MG63 (cell line): ENCODE measurements at regions not wholly inside any gene's neighbourhood (a gene's known extent, or its start where the extent isn't known, plus 50 kb on each side); places are given as distances from the start of the nearest gene placed in this dataset.

Experiments used
- DNase-seq: peaks from one replicate; pipeline ENCODE4 v3.0.0-alpha.2; 2020
- H3K27me3 ChIP-seq: fragments of 250-450 bp; sonication (Bioruptor Pico); 2 replicates; pipeline ENCODE4 v1.5.1; 2020; ENCODE audit warnings: mild to moderate bottlenecking, moderate library complexity
- H3K36me3 ChIP-seq: fragments of 250-450 bp; sonication (Bioruptor Pico); 2 replicates; pipeline ENCODE4 v1.5.1; 2020; ENCODE audit warnings: mild to moderate bottlenecking, moderate library complexity
- H3K4me3 ChIP-seq: fragments of 250-450 bp; sonication (Bioruptor Pico); 2 replicates; pipeline ENCODE4 v1.5.1; 2020; ENCODE audit warnings: mild to moderate bottlenecking, moderate library complexity
- H3K9me3 ChIP-seq: fragments of 250-450 bp; sonication (Bioruptor Pico); 2 replicates; pipeline ENCODE4 v1.5.1; 2020; ENCODE audit warnings: mild to moderate bottlenecking, moderate library complexity

DNA sequence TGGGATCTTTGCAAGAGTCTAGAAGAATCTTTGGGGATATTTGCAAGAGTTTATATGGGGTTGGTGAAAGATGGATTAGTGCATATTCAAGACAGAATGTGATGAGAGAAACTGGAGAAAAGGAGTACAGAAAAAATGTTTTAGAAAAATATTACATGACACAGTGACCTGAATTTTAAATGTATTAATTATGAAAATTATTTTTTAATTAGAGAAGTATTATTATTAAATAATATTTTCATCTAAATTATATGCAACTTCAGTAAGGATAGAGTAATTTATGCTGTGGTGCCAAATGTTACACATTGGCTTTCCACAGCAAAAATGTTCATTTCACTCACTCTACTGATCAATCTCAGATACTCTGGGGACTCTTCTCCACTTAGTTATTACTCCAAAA is 1442.8 kb upstream of the SLC39A10 start:
- no peak for DNase-seq
- H3K27me3 ChIP-seq, result no peaks in the 10 kb centered on the region
- no peak overlapping the region for H3K4me3 ChIP-seq
- no peaks in the 10 kb centered on the region for H3K36me3 ChIP-seq
- no peaks in the 10 kb centered on the region for H3K9me3 ChIP-seq

DNA sequence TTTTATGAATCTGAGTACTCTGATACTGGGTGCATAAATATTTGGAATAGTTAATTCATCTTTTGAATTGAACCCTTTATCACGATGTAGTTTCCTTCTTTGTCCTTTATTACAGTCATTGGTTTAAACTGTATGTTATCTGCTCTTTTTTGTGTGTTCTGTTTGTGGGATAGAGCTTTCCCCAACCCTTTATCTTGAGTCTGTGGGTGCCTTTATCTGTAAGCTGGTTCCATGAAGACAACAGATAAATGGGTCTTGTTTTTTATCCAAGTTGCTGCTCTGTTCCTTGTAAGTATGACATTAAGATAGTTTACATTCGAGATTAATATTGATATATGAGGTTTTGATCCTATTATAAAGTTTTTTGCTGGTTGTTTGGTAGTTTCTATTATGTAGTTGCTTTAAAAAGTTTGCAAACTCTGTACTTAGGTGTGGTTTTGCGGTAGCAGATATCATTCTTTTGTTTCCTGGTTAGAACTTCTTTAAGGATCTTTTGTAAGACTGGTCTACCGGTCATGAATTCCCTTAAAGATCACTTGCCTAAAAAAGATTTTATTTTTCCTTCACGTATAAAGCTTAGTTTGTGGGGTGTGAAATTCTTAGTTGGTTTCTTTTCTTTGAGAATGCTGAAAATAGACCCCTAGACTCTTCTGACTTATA is 1451.3 kb upstream of the SLC39A10 start:
- no peaks in the 10 kb centered on the region for H3K36me3 ChIP-seq
- no peak for DNase-seq
- H3K9me3 ChIP-seq, result no peaks in the 10 kb centered on the region
- H3K4me3 ChIP-seq, result no peak overlapping the region
- H3K27me3 ChIP-seq, result no peaks in the 10 kb centered on the region

DNA sequence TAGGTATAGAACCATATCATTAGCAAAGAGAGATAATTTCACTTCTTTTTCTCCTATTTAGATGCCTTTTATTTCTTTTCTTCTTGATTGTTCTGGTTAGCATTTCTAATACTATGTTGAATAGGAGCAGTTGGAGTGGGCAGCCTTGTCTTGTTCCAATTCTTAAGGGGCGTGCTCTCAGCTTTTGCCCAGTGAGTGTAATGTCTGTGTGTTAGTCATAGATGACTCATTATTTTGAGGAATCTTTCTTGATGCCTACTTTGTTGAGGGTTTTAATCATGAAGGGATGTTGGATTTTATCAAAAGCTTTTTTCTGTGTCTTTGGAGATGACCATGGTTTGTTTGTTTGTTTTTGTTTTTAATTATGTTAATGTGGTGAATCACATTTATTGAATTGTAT is 1453.1 kb upstream of the SLC39A10 start:
- no peaks in the 10 kb centered on the region for H3K36me3 ChIP-seq
- H3K4me3 ChIP-seq, result no peak overlapping the region
- H3K9me3 ChIP-seq, result no peaks in the 10 kb centered on the region
- H3K27me3 ChIP-seq, result no peaks in the 10 kb centered on the region
- DNase-seq, result peak; percentile 48

DNA sequence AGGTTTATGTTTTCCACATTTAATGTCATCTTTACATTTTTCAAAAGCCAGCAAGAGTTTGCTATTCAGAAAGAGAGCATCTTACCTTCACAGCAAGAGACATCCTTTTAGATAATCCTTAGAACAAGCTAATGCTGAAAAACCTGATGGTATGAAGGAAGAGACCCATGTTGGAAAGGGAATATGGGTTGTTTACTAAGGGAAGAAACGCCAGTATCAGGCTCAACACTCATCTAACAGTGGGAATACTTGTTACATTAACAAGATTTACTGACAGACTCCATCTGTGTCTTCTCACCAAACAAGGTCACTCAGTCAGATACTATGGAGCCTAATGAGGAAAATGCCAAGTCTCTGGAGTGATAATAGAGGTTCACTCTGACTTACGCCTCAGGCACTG is 1474.1 kb upstream of the SLC39A10 start:
- H3K27me3 ChIP-seq, result no peaks in the 10 kb centered on the region
- no peaks in the 10 kb centered on the region for H3K36me3 ChIP-seq
- peaks cover 3% of the 10 kb centered on the region for H3K9me3 ChIP-seq
- no peak for DNase-seq
- H3K4me3 ChIP-seq, result no peak overlapping the region

DNA sequence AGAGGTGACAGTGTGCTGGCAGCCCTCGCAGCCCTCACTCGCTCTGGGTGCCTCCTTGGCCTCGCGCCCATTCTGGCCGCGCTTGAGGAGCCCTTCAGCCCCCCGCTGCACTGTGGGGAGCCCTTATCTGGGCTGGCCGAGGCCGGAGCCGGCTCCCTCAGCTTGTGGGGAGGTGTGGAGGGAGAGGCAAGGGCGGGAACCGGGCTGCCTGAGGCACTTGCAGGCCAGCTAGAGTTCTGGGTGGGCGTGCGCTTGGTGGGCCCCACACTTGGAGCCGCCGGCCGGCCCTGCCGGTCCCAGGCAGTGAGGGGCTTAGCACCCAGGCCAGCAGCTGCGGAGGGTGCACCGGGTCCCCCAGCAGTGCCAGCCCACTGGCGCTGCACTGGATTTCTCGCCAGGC is 1480.9 kb upstream of the SLC39A10 start:
- Histone ChIP-seq H3K4me3 (no peak overlapping the region), H3K27me3 (no peaks in the 10 kb centered on the region), H3K9me3 (peaks cover 5% of the 10 kb centered on the region), H3K36me3 (no peaks in the 10 kb centered on the region)
- no peak for DNase-seq

DNA sequence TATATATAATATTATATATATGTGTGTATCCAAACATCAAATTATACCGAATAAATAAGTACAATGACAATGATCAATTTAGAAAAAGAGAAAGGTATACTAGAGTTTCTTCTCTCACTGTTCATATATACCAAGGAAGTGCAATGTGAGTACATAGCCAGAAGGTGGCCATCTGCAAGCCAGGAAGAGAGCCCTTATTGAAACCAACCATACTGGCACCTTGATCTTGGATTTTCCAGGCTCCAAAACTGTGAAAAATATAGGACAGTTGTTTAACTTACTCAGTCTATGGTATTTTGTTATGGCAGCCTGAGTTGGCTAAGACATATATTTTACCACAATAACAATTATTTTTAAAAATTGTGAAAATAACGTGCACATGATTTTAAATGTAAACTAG is 1490.2 kb upstream of the SLC39A10 start:
- Histone ChIP-seq H3K4me3 (no peak overlapping the region), H3K9me3 (no peaks in the 10 kb centered on the region), H3K36me3 (no peaks in the 10 kb centered on the region), H3K27me3 (no peaks in the 10 kb centered on the region)
- DNase-seq, result no peak

DNA sequence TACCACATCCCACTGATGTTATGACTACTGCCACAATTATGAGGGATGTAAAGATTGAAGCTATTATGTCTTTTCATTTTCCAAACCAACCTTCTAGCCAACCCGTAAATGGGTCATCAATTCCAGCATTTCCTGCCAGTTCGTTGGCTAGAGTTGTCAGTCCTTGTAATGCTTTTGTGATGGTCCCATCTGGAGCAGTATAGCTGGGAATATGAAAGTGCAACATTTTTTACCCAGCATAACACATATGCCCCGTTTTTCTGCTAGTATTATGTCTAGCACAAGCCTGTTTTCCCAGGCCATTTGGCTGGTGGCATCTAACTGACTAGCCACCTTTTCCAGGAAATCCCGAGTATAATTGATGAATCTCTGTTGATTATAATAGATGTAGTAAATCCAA is 1501.6 kb upstream of the SLC39A10 start:
- DNase-seq, result no peak
- no peak overlapping the region for H3K4me3 ChIP-seq
- H3K27me3 ChIP-seq, result no peaks in the 10 kb centered on the region
- no peaks in the 10 kb centered on the region for H3K36me3 ChIP-seq
- H3K9me3 ChIP-seq, result no peaks in the 10 kb centered on the region

DNA sequence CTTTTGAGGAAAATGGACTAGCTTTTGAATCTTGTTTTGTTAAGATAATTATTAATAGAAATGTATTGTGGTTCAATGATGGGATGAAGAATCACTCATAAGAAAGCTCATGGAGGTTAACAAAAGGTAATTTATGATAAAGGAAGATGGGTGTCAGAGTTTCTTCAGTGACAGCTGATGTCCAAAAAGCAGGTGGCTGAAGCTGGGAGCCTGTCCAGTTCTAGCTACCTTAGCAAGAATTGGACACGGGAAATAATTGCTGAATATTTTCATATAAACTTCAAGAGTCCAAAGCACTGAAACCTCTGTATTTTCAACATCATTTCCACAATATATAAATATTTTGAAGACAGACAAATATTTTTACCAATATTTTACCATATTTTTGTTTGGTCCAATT is 1505.8 kb upstream of the SLC39A10 start:
- Histone ChIP-seq H3K27me3 (no peaks in the 10 kb centered on the region), H3K9me3 (no peaks in the 10 kb centered on the region), H3K36me3 (no peaks in the 10 kb centered on the region), H3K4me3 (no peak overlapping the region)
- DNase-seq, result no peak

DNA sequence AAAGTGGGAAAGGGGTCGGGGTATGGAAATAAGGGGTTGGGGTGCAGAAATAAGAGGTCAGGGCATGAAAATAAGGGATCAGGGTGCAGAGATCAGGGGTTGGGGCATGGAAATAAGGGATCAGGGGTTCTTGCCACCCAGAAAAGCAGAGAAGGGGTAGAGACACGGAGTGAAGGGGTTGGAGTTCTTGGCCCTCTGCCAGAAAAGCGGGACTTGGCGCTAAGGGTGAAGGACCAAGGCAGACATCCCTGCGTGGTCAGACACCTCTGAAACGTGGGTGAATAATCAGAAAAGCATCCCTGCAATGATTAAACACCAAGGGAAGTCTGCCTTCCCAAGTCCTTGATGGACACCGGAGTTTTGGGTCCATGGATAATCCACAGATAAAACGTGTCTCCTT is 1521.6 kb upstream of the SLC39A10 start:
- Histone ChIP-seq H3K4me3 (no peak overlapping the region), H3K36me3 (no peaks in the 10 kb centered on the region), H3K9me3 (no peaks in the 10 kb centered on the region), H3K27me3 (no peaks in the 10 kb centered on the region)
- DNase-seq, result no peak

DNA sequence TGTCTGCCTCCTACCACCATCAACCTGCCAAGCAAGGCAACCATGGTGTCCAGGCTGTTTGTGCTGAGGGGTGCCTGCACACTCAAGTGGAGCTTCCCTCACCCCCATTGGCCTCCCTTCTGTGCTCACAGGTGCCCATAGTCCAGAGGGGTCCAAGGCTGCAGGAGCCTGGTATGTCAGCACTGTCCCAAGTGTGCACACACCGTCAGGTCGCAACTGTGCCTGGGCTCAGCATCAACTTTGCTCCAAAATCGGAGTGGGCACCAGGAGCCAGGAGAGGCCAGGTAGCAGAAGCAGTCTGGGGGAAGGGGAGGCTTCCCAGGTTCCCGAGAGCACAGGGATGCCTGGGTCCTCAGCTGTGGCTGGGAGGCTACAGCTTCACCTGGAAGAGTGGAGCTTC is 1528.2 kb upstream of the SLC39A10 start:
- Histone ChIP-seq H3K36me3 (no peaks in the 10 kb centered on the region), H3K9me3 (no peaks in the 10 kb centered on the region), H3K27me3 (no peaks in the 10 kb centered on the region), H3K4me3 (no peak overlapping the region)
- no peak for DNase-seq

DNA sequence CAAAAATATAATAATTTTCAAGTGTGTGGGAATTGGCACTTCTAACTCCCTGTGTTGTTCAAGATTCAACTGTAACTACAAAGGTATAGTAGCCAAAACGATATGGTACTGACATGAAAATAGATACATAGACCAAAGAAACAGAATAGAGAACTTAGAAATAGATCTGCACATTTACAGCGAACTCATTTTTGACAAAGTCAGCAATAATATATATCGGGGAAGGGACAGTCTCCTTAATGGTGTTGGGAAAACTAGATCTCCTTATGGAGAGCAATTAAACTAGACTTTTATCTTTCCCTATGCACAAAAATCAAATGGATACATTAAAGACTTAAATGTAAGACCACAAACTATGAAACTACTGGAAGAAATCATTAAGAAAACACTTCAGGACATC is 1530.6 kb upstream of the SLC39A10 start:
- Histone ChIP-seq H3K4me3 (no peak overlapping the region), H3K9me3 (no peaks in the 10 kb centered on the region), H3K36me3 (no peaks in the 10 kb centered on the region), H3K27me3 (no peaks in the 10 kb centered on the region)
- no peak for DNase-seq

DNA sequence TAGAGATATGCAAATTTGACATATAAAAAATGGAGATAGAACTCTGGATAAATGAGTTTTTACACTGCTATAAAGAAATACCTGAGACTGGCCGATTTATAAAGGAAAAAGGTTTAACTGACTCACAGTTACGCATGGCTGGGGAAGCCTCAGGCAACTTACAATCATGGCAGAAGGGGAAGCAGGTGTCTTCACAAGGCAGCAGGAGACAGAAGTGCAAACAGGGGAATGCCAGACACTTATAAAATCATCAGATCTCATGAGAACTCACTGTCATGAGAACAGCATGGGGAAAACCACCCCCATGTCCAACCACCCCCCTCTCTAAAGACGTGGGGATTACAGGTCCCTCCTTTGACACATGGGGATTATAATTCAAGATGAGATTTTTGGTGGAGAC is 1540.2 kb upstream of the SLC39A10 start:
- H3K36me3 ChIP-seq, result no peaks in the 10 kb centered on the region
- no peaks in the 10 kb centered on the region for H3K9me3 ChIP-seq
- no peak for DNase-seq
- H3K27me3 ChIP-seq, result no peaks in the 10 kb centered on the region
- no peak overlapping the region for H3K4me3 ChIP-seq

DNA sequence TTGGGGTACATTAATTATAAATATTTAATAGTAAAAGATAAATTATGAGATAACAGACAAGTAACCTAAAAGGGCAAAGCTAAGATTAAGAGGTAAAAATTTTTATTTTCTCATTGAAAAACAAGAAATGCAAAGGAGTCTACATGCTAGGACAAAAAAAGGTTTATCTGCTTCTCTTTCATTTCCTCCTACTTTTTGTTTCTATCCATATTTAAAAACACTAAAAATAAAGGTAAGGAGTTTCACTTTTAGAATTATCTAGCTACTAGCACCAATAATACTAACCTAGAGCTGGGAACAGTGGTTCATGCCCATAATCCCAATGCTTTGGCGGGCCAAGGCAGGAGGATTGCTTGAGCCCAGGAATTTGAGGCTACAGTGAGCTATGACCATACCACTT is 1551.7 kb upstream of the SLC39A10 start:
- no peak overlapping the region for H3K4me3 ChIP-seq
- no peaks in the 10 kb centered on the region for H3K9me3 ChIP-seq
- DNase-seq, result no peak
- no peaks in the 10 kb centered on the region for H3K27me3 ChIP-seq
- H3K36me3 ChIP-seq, result no peaks in the 10 kb centered on the region

DNA sequence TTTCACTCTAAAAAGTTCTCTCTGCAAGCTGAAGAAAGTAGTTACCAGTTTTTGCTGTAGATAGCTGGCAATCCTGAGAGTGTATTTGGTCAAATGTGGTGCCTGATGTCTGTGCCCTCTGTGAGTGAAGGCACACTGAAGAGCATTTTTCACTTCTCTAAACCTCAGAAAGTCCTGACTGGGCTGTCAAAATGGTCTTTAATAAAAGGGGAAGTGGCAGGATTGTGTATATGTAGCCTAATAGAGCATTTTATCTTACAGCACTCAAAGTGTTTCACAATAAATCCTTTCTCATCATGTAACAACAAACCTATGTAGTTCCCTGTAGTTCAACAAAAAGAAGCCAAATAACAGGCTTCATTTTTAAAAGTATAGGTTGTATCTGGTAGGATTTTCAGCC is 1552.3 kb upstream of the SLC39A10 start:
- DNase-seq, result no peak
- H3K36me3 ChIP-seq, result no peaks in the 10 kb centered on the region
- no peak overlapping the region for H3K4me3 ChIP-seq
- H3K27me3 ChIP-seq, result no peaks in the 10 kb centered on the region
- no peaks in the 10 kb centered on the region for H3K9me3 ChIP-seq

DNA sequence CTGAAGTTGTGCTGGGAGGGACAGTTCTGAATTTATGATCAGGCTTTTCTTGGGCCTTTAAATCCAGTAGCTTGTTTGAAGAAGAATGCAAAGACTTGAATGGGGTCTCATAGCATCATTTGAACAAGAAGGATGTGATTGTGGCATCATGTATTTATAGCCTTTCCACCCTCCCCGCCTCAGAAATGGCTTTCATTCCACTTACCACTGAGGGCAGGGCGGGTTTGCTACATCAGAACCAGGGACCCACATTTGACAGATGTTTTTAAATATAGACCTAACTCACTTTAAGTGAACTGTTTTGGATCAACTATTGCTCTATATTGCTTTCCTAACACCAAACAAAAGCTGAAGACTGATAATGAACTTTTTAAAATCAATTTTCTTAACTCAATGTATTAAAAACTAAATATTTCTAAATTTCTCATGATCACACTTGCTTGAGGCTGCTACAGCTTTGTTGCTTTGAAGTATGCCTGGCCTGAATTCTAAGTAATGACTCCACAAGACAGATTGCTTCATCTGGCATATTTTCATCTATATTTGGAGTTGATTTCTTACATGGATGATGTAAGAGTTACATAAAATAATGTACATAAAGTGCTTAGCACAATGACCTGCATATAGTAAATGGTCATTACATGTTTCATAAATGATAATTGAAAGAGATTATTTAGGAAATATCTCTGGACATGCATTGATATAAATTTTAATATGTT is 1552.9 kb upstream of the SLC39A10 start:
- Histone ChIP-seq H3K27me3 (no peaks in the 10 kb centered on the region), H3K4me3 (no peak overlapping the region), H3K9me3 (no peaks in the 10 kb centered on the region), H3K36me3 (no peaks in the 10 kb centered on the region)
- no peak for DNase-seq

DNA sequence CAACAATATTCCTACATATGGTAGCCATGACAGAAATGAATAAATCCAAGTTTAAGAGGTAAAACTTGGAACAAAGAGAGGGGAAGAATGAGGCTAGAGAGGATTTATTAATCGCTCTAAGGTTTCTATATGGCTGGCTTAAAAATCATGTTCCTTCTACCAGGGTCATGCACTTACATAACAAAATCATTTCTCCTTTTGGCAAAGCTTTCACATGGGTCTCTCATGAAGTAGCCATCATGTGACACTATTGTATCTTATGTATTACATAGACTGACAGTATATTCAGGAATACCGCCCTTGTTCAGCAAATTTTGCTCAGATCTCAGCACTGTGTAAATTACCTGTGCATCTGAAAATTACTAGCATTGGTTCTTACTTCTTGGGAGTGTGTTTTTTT is 1554.5 kb upstream of the SLC39A10 start:
- Histone ChIP-seq H3K4me3 (no peak overlapping the region), H3K9me3 (no peaks in the 10 kb centered on the region), H3K36me3 (no peaks in the 10 kb centered on the region), H3K27me3 (no peaks in the 10 kb centered on the region)
- DNase-seq, result no peak

DNA sequence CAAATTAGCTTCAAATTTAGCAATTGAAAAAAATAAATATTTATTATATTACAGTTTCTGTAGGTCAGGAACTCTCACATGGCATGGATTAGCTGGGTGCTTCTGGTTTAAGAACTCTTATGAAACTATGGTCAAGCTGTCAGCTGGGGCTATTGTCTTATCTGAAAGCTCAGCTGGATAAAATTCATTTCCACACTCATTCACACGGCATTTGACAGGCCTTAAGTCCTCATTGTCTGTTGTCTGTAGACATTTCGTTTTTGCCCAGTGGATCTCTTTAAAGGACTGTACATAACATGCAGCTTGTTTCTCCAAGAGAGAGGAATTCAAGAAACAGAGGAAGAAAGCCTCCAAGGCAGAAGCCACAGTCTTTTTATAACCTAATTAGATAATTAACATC is 1556.8 kb upstream of the SLC39A10 start:
- no peaks in the 10 kb centered on the region for H3K36me3 ChIP-seq
- H3K9me3 ChIP-seq, result no peaks in the 10 kb centered on the region
- H3K4me3 ChIP-seq, result no peak overlapping the region
- no peak for DNase-seq
- no peaks in the 10 kb centered on the region for H3K27me3 ChIP-seq

DNA sequence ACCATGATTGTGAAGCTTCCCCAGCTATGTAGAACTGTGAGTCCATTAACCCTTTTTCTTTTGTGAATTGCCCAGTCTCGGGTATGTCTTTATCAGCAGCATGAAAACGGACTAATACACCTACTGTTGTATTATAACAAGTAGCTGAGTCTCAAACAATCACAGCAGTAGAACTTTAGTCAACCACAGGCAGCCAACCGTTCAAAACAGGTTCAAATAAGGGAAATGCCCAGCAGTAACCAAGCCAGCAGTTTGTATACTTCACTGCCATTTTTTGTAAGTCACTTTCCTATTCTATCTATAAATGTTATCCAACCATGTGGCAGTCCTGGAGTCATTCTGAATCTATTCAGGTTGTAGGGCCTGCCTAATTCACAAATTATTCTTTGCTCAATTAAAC is 1560.6 kb upstream of the SLC39A10 start:
- DNase-seq, result no peak
- Histone ChIP-seq H3K4me3 (no peak overlapping the region), H3K9me3 (no peaks in the 10 kb centered on the region)

More for the DNA sequence above, 1560.6 kb upstream of the SLC39A10 start:
- no peaks in the 10 kb centered on the region for H3K36me3 ChIP-seq
- no peaks in the 10 kb centered on the region for H3K27me3 ChIP-seq
